Endothelial cell of umbilical vein (primary cell): ENCODE measurements at regions not wholly inside any gene's neighbourhood (a gene's known extent, or its start where the extent isn't known, plus 50 kb on each side); places are given as distances from the start of the nearest gene placed in this dataset.

Experiments used
- BruUV-seq: library from RNA; stranded (reverse); fragments of 400-500 nt; replicated peaks from 2 replicates; lab custom pipeline; 2021; lab: Mats Ljungman, UMichigan
- CTCF ChIA-PET: fragments of 300-600, 350-600 bp; sonication (Branson Sonifier 250); formaldehyde crosslinking; loops from one replicate; lab custom pipeline; 2021; ENCODE audit warnings: antibody characterized with exemption, inconsistent platforms; lab: Charles Lee
- POLR2A ChIA-PET: fragments of 300-600, 350-600 bp; sonication (Branson Sonifier 250); formaldehyde crosslinking; loops from one replicate; lab custom pipeline; 2021; ENCODE audit warnings: antibody characterized with exemption, inconsistent platforms; lab: Charles Lee
- DNase-seq: peaks from one replicate; pipeline ENCODE4 v3.0.0-alpha.2; 2011; ENCODE audit warnings: low read depth, low spot score
- FAIRE-seq: peaks from 2 replicates; lab custom pipeline; 2011; peaks lifted over from hg19 to GRCh38; lab: Jason Lieb, UNC
- H2AFZ ChIP-seq: 2 replicates; pipeline ENCODE4 v1.6.0; 2012; ENCODE audit warnings: low read depth, low read length, control low read depth, inconsistent platforms
- H3K27ac ChIP-seq: 2 replicates; pipeline ENCODE4 v1.5.1; 2011; ENCODE audit warnings: low read depth, mild to moderate bottlenecking, control low read depth, low read length, moderate library complexity; ENCODE audit not compliant: insufficient read depth
- H3K27me3 ChIP-seq, 2 experiments: 2 replicates each; pipeline versions ENCODE4 v1.6.0 to v1.6.1; 2011; ENCODE audit warnings: low read length in 2 of 2, mixed read lengths in 1 of 2; ENCODE audit not compliant: control insufficient read depth in 2 of 2, insufficient read depth in 2 of 2
- H3K36me3 ChIP-seq, 2 experiments: 2 replicates in 1 of 2; 3 replicates in 1 of 2; pipeline ENCODE4 v1.5.1; 2011; ENCODE audit warnings: low read length in 2 of 2, mild to moderate bottlenecking in 1 of 2, moderate library complexity in 1 of 2; ENCODE audit not compliant: control insufficient read depth in 2 of 2, insufficient read depth in 2 of 2; ENCODE audit errors: extremely low read depth in 1 of 2
- H3K4me1 ChIP-seq: 3 replicates; pipeline ENCODE4 v1.5.1; 2011; ENCODE audit warnings: mild to moderate bottlenecking, low read length; ENCODE audit not compliant: control insufficient read depth, insufficient read depth; ENCODE audit errors: extremely low read depth
- H3K4me2 ChIP-seq: 2 replicates; pipeline ENCODE4 v1.6.1; 2011; ENCODE audit warnings: low read length, control low read depth, mixed read lengths; ENCODE audit not compliant: insufficient read depth
- H3K4me3 ChIP-seq, 3 experiments: fragments of 200-600 bp in 1 of 3; sonication (generic), shearing (Covaris generic) in 1 of 3; replicated peaks in 1 of 3; 2 replicates each; pipeline ENCODE4 v1.5.1; 2011 to 2016; ENCODE audit warnings: control low read depth in 3 of 3, low read length in 3 of 3, mild to moderate bottlenecking in 2 of 3, inconsistent platforms in 1 of 3, low read depth in 1 of 3, moderate library complexity in 1 of 3; ENCODE audit not compliant: insufficient read depth in 1 of 3
- H3K79me2 ChIP-seq: 2 replicates; pipeline ENCODE4 v1.6.0; 2012; ENCODE audit warnings: low read length, inconsistent platforms; ENCODE audit not compliant: control insufficient read depth, insufficient read depth
- H3K9ac ChIP-seq: replicated peaks from 2 replicates; pipeline ENCODE3; 2011; ENCODE audit warnings: low read length, control low read depth; ENCODE audit not compliant: insufficient read depth; ENCODE audit errors: extremely low read depth
- H3K9me1 ChIP-seq: replicated peaks from 3 replicates; pipeline ENCODE4 v1.6.0; 2011; ENCODE audit warnings: mild to moderate bottlenecking, low read length; ENCODE audit not compliant: control insufficient read depth, insufficient read depth; ENCODE audit errors: extremely low read depth
- H3K9me3 ChIP-seq: replicated peaks from 2 replicates; pipeline ENCODE4 v1.5.1; 2012; ENCODE audit warnings: low read length, inconsistent platforms; ENCODE audit not compliant: control insufficient read depth, insufficient read depth
- H4K20me1 ChIP-seq: replicated peaks from 2 replicates; pipeline ENCODE3; 2011; ENCODE audit warnings: mild to moderate bottlenecking, low read length; ENCODE audit not compliant: control insufficient read depth, insufficient read depth; ENCODE audit errors: extremely low read depth
- EZH2 ChIP-seq: IDR thresholded peaks from 2 replicates; pipeline ENCODE4 v1.6.1; 2012; ENCODE audit warnings: borderline replicate concordance, low read depth, mild to moderate bottlenecking, moderate library complexity, low read length, inconsistent platforms; ENCODE audit not compliant: severe bottlenecking
- FOS ChIP-seq: IDR thresholded peaks from 2 replicates; pipeline ENCODE4 v1.6.1; 2011; ENCODE audit warnings: mild to moderate bottlenecking, low read length, moderate library complexity, borderline replicate concordance; ENCODE audit not compliant: insufficient read depth
- GATA2 ChIP-seq: IDR thresholded peaks from 2 replicates; pipeline ENCODE4 v1.7.0; 2011; ENCODE audit warnings: low read depth, mild to moderate bottlenecking, moderate library complexity, mixed read lengths, low read length; ENCODE audit not compliant: insufficient read length, insufficient read depth
- JUN ChIP-seq: IDR thresholded peaks from 2 replicates; pipeline ENCODE4 v1.6.1; 2011; ENCODE audit warnings: borderline replicate concordance, low read depth; ENCODE audit not compliant: insufficient read length, insufficient read depth
- MAX ChIP-seq: IDR thresholded peaks from 2 replicates; pipeline ENCODE4 v1.6.1; 2011; ENCODE audit not compliant: insufficient read depth, insufficient read length
- MYC ChIP-seq: IDR thresholded peaks from one replicate; pipeline ENCODE4 v1.6.1; 2011; ENCODE audit warnings: mild to moderate bottlenecking, low read depth, low read length
- POLR2A ChIP-seq: IDR thresholded peaks from 2 replicates; pipeline ENCODE4 v1.6.1; 2012; ENCODE audit warnings: low read depth, mild to moderate bottlenecking, control low read depth, low read length
- POLR2AphosphoS5 ChIP-seq: IDR thresholded peaks from 2 replicates; pipeline ENCODE4 v1.6.1; 2012; ENCODE audit warnings: low read depth, mild to moderate bottlenecking, control low read depth, low read length, moderate library complexity; ENCODE audit not compliant: insufficient read depth
- dilution Hi-C: fragments of 300-500 bp; cut with MboI; formaldehyde crosslinking; loops from one replicate; pipeline ENCODE4 v1.15.0; 2019; ENCODE audit warnings: low sequenced_read_pairs; ENCODE audit not compliant: extremely low pct_ligation_motif_present
- intact Hi-C: fragments of 100-400 bp; cut with micrococcal nuclease; formaldehyde crosslinking; loops from one replicate; pipeline ENCODE4 v1.10.0; 2022
- TF ChIP-seq, protein P1 (sequence below), 2 donors: IDR thresholded peaks; 1 replicate in 1 of 2; 2 replicates in 1 of 2; pipeline ENCODE4 v1.5.1; 2011; ENCODE audit warnings: low read length in 2 of 2, mild to moderate bottlenecking in 2 of 2, moderate library complexity in 2 of 2, control low read depth in 1 of 2, inconsistent platforms in 1 of 2, low read depth in 1 of 2; ENCODE audit not compliant: insufficient read depth in 1 of 2; ENCODE audit errors: extremely low read depth in 1 of 2

- no peak for FAIRE-seq
- BruUV-seq: no TSS peak
- no peaks in the 10 kb centered on the region for H3K9me3 ChIP-seq
- ChIA-PET POLR2A (no interaction called here), CTCF (no interaction called here)
- no peak overlapping the region for H3K4me3 ChIP-seq
- H3K27me3 ChIP-seq: no peaks in the 10 kb centered on the region
- dilution Hi-C loops (no loop called here), intact Hi-C loops (no loop called here)
- no peak overlapping the region for H3K27ac ChIP-seq
- H3K79me2 ChIP-seq: no peaks in the 10 kb centered on the region
- no peaks in the 10 kb centered on the region for H3K36me3 ChIP-seq
- no peaks in the 10 kb centered on the region for H3K9me1 ChIP-seq
- H3K9ac ChIP-seq: no peak overlapping the region
- no peak for DNase-seq
- H3K4me1 ChIP-seq: no peaks in the 10 kb centered on the region
- H3K4me2 ChIP-seq: no peak overlapping the region
- H2AFZ ChIP-seq: no peak overlapping the region
- no peaks in the 10 kb centered on the region for H4K20me1 ChIP-seq
- no peak for TF ChIP-seq GATA2
- TF ChIP-seq, protein P1, sequence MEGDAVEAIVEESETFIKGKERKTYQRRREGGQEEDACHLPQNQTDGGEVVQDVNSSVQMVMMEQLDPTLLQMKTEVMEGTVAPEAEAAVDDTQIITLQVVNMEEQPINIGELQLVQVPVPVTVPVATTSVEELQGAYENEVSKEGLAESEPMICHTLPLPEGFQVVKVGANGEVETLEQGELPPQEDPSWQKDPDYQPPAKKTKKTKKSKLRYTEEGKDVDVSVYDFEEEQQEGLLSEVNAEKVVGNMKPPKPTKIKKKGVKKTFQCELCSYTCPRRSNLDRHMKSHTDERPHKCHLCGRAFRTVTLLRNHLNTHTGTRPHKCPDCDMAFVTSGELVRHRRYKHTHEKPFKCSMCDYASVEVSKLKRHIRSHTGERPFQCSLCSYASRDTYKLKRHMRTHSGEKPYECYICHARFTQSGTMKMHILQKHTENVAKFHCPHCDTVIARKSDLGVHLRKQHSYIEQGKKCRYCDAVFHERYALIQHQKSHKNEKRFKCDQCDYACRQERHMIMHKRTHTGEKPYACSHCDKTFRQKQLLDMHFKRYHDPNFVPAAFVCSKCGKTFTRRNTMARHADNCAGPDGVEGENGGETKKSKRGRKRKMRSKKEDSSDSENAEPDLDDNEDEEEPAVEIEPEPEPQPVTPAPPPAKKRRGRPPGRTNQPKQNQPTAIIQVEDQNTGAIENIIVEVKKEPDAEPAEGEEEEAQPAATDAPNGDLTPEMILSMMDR (IDR thresholded peaks at IDR 0.05; ENCODE audit: extremely low read depth in 1 of 2, insufficient read depth in 1 of 2, low read depth in 1 of 2, low read length in 2 of 2): no peak
- TF ChIP-seq JUN: no peak
- no peak for TF ChIP-seq POLR2A
- no peak for TF ChIP-seq EZH2
- no peak for TF ChIP-seq FOS
- TF ChIP-seq POLR2AphosphoS5: no peak
- TF ChIP-seq MYC: no peak
- TF ChIP-seq MAX: no peak
Measured at GRCh38 chr1:239799617-239800016, 292.1 kb upstream of the FMN2 start.
